ENCODE measurements at regions not wholly inside any gene's neighbourhood (a gene's known extent, or its start where the extent isn't known, plus 50 kb on each side); places are given as distances from the start of the nearest gene placed in this dataset.

DNA sequence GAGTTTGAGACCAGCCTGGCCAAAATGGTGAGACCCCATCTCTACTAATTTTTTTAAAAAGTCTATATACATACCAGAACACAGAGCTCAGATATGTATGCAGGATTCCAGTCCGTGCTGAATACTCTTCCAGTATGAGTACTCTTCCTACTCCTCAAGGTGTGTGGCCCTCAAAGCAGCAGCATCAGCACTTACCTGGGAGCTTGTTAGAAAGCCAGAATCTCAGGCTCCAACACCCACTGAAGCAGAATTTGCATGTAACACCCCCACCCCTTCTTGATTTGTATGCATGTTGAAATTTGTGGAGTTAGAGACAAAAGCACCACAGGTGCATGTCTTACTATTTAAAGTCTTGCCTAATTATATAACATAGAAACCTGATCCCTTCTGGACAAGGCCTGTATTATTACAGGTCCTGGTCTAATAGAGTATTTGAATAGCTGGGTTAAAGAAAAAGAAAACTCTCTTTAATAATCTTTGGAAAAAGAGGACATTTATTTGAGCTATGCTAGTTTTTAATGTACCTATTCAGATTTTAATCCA, 50.3 kb upstream of the NFE2L2 start:
- POLR2A ChIA-PET = interaction anchor here (1.2 kb wide), 1 partner anchor 50 kb away, joined by 3 read pairs; the partner anchor contains the start of gene NFE2L2
- CTCF ChIA-PET = no interaction called here

DNA sequence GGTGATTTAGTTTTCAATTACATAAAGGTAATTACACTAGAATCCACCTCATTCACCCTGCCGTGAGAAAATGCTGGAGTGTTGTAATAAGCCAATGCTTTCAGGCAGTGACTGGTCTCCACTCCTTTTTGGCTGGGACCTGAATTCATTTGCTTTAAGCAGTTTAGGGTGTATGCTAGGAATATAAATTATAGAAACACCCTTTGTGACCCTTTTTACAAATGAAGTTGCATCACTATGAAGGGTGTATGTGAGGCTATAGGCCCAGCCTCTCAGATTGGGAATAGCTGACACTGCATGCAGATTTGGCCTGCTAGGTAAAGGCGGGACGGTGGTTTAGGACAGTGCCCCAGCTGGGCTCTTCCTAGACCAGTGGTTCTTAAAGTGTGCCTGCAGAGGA, 50.8 kb upstream of the NFE2L2 start:
- CTCF ChIA-PET = no interaction called here

DNA sequence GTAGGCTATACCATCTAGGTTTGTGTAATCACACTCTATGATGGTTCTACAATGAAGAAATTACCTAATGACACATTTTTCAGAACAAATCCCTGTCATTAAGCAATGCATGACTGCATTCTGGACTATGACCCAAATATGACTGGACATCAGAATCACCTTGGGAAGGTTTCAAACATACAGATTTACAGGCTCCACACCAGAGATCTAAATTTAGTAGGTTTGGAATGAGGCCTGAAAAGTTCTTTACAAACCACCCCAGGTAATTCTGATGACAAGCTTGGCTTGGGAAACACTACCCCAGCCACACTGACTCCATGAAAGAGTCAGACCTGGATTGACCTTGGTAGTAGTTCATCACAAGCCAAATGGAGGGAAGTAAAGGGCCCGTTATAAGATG, 52.2 kb upstream of the NFE2L2 start:
- ChIA-PET POLR2A (no interaction called here), CTCF (no interaction called here)

More for the DNA sequence above, 50.8 kb upstream of the NFE2L2 start:
- POLR2A ChIA-PET = interaction anchor here (1.2 kb wide), 1 partner anchor 50 kb away, joined by 3 read pairs; the partner anchor contains the start of gene NFE2L2

DNA sequence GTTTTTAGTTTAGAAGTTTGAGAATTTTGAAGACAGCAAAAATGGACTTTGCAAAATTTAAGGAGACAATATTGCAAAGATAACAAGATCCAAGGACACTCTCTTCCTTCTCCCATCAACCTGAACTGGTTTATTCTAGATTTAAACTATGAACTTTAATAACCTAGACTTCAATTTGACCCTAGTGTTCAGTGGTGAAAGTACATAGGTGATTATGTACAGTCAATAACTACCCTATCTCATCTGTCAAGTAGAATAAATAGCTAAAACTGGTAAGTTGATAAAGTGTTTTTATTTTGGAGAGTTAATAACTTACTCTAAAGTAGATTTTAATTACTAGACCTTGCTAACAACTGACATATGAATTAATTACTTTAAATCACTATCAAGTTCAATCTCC, 52.9 kb upstream of the NFE2L2 start:
- ChIA-PET CTCF (no interaction called here), POLR2A (no interaction called here)

DNA sequence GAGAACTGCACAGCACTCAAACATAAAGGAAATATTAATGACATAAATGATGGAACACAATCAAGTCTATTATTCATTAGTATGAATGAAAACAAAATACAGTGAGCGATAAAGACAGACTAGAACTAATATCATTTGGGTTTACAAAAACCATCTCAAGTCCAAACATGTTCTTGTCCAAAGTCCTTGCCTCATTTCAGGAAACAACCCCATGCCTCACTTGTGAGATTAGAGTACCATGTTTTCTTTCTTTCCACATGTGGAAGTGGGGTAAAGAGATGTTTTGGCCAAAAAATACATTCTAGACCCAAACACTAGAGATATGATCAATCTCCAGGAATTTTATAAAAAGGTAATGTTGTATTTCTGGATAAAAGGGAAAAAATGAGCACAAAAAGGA, 53.3 kb upstream of the NFE2L2 start:
- CTCF ChIA-PET = no interaction called here

DNA sequence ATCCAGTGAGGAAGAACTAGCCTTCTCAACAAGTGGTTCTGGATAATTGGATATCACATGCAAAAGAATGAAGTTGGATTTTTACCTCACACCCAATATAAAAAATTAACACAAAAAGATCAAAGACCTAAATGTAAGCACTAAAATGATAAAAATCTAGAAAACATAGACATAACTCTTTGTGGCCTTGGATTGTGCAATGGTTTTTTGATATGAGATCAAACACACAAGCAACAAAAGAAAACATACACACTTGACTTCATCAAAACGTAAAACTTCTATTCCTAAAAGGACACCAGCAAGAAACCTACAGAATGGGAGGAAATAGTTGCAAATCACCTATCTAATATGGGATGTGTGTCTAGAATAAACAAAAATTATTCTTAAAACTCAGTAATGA, 54.1 kb upstream of the NFE2L2 start:
- ChIA-PET CTCF (no interaction called here), POLR2A (no interaction called here)

More for the DNA sequence above, 53.3 kb upstream of the NFE2L2 start:
- POLR2A ChIA-PET = no interaction called here

DNA sequence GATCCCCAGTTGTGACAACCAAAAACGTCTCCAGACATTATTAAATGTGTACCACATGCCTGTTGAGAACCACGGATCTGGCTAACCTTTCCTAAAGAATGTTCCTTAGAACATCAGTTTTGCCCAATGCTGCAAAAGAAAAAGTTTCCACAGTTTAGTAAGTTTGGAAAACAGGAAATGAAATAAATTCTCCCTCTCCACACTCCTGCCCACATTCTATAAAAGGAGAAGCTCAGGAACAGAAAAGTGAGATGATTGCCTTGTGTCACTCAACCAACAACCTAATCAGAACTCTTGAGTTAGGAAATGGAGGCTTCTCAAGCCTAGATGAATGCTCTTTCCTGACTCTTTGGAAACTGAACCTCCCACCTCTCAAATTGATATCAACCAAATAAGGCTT, 56.1 kb upstream of the NFE2L2 start:
- ChIA-PET CTCF (no interaction called here), POLR2A (no interaction called here)

DNA sequence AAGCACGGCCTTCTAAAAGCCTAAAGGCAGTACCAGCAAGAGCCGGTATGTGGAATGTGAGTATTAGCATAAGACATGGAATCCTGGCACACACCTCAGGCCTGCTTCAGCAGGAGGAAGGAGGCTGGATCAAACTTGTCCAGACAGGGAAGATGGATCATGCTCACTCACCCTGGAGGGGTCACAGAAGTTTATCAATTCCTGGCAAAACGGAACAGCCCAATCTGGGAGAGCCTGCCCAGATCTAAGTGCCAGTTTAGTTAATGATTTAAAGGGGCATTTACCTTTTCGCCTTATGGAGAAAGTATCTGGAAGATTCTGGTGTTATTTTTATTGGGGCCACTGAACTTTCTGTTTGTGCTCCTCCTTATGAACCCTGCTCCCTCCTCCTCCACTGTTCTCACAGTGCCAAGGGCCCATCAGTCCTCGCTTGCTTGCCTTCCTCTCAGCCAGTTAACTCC, 58.3 kb upstream of the NFE2L2 start:
- ChIA-PET CTCF (no interaction called here), POLR2A (no interaction called here)

DNA sequence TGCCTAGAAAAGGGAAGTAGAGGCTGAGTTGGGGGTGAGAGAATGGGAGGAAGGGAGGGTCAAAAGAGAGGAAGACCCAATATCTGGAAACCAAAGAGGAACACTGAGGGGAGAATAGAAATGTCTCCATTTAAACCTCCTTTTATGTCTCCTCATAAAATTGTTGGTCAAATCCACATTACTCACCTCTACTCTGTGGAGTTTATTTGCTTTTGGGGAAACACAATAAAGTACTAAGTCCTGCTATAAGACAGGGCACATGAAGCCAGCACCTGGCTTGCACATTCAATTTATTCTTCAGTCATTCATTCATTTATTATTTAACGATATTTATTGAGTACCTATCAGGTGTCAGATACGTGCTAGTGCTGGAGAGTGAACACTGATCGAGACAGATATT, 60.3 kb upstream of the NFE2L2 start:
- POLR2A ChIA-PET = no interaction called here

DNA sequence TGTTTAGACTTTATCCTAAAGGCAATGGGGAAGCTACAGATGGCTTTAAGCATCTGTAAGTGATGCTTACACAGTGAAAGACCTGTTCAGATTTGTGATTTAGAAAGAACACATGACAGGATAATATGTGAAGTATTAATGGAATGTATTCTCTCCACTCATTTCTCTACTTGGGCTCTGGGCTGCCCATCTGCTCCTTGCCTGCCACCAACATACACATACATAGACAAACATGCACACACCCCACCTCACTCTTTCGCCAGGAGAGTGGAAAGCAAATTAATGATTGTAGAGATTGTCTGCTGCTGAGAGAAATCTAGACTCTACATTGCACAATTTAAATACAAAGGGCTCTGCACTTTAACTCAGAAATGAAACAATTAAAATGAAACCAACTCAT, 61.0 kb upstream of the NFE2L2 start:
- ChIA-PET POLR2A (no interaction called here), CTCF (no interaction called here)

More for the DNA sequence above, 60.3 kb upstream of the NFE2L2 start:
- CTCF ChIA-PET = no interaction called here

DNA sequence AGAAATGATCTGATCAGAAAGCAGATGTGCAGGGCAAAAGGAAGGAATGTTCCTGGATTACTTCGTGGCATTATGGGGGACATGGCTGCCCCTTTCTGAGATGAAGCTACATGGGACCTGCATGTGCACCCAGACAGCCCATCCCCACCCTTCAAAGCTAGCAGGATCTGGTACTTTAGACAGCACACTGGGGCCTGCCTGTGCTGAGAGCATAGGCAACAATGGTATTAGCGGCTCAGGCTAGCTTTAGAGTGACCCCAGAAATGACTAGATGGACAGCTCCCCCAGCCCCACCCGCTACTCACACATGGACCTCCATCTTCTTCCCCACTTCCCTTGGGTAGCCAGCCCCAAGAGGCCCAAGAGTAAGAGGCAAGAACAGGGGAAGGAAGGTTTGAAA, 61.5 kb upstream of the NFE2L2 start:
- ChIA-PET CTCF (no interaction called here), POLR2A (no interaction called here)

DNA sequence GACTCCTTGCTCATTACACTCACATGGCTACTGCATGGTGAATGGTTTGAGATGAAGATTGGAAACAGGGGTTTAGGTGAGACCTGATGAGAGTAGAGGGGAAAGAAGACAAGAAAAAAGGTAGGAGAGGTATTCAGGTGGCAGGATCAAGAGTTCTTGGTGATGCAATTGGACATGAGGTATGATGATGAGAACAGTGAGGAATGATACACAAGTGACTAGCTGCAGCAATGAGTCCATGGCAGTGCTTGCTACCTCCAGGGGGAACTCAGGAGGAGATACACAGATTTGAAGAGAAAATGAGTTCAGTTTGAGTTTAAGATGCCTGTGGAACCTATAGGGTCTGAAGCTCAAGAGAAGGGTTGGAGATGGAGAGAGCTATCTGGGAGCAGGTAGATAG, 62.1 kb upstream of the NFE2L2 start:
- ChIA-PET CTCF (no interaction called here), POLR2A (no interaction called here)

DNA sequence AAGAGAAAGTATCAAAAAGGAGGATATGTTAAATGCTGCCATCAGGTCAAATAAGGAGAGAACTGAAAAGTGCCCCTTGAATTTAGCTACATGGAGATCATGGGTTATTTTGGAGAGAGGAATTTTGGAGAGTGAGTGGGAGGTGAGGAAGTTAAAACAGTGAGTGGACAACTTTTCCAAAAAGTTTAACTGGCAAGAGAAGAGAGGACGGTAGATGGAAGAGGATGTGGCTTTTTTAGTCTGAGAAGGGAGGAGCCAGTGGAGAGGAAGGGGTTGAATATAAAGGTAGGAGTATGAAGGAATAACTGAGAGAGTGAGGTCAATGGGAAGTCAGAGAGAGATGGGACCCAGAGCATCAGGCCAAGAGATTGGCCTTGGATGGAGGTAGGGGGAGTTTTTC, 62.5 kb upstream of the NFE2L2 start:
- ChIA-PET CTCF (no interaction called here), POLR2A (no interaction called here)

DNA sequence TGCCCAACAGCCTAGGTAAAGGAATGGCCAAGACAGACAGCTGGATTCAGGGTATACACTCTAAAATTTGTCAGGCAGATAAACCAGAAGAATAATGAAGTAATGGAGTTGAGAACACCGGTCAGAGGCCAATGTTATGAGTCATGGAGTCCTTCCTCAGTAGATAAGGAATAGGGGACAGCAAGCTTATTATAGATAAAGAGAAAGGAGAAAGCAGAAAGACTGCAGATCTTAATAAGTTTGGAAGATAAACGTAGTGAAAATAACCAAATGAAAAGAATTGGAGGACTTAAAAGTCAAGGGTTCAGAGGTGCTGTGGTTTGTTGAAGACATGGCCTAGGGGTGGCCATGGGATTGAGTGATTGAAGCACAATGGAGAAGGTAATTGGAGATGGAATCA, 63.5 kb upstream of the NFE2L2 start:
- CTCF ChIA-PET = interaction anchor here (1.4 kb wide), 1 partner anchor 164 kb away, joined by 5 read pairs; no protein-coding TSS in a partner anchor
- POLR2A ChIA-PET = no interaction called here

DNA sequence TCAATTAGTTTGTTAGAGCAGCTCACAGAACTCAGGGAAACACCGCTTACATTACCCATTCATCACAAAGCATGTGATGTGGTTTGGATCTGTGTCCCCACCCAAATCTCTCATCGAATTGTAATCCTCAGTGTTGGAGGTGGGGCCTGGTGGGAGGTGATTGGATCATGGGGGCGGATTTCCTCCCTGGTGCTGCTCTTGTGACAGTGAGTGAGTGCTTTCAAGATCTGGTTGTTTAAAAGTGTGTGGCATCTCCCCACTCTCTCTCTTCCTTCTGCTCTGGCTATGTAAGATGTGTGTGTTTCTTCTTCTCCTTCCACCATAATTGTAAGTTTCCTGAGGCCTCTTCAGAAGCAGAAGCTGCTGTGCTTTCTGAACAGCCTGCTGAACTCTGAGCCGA, 63.5 kb upstream of the AGPS start:
- POLR2A ChIA-PET = no interaction called here

DNA sequence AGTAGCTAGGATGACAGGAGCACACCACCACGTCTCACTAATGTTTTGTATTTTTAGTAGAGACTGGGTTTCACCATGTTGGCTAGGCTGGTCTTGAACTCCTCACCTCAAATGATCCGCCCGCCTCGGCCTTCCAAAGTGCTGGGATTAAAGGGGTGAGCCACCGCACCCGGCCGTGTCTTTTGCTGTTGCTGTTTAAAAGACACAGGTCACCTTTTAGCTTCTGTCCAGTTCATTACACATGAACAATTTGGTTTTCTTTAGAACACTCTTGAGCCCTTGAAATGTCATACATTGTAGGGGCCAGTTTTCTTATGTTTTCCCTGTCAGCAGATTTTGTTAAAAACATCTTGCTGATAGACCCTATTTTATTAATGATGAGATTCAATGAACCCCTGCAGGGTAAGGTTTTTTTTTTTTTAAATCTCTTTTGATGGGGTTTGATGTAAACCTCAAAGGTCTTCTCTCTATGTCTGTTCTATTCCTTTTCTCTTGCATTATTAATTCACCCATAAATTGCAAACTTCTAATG, 61.0 kb upstream of the AGPS start:
- POLR2A ChIA-PET = no interaction called here
- CTCF ChIA-PET = interaction anchor here (0.6 to 2.0 kb wide), 3 partner anchors 165 to 169 kb away, joined by 3 to 13 read pairs (median 3); no protein-coding TSS in a partner anchor

More for the DNA sequence above, 63.5 kb upstream of the AGPS start:
- CTCF ChIA-PET = interaction anchor here (0.5 kb wide), 1 partner anchor 47 kb away, joined by 3 read pairs; no protein-coding TSS in a partner anchor

DNA sequence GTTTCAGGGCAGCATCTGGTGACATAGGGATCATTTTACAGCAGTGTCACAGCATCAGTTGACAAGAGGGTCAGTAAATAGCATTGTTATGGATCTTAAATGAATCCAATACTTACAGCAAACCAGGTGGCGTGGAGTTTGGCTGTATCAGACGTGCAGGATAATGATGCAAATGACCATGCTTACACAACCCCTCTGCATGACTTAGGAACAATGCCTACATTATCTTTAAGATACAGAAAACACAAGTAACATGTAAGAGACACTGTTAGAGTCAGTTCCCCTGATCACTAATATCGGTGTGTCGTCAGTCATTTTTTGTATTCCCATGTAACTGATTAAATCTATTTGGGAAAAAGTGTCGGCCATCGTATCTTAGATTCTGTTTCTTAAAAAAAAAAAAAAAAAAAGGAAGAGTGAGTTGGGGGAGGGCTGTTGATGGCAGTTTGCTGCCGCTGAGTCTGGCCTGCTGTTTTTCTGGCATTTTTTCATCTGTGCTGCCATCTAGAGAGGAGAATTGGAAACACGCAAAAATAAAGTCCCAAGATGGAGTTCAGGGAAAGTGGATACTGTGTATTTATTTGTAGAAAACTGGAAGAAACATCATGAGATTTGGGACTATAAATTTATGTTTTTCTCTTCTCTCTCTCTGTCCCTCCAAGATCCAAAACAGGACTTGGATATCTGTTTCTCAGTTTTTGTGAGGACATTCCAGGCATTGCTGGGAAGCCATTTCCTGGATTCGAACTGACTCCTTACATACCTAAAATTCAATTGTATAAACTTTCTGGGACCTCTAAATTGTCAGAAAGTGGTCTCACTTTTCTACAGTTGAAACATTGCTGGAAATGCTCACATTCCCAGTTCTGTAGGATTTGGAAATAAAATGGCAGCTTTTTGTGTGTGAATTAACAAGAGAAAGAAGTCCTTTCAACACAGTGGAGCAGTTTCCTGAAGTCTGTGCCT, 60.3 kb upstream of the AGPS start:
- ChIA-PET POLR2A (no interaction called here), CTCF (interaction anchor here (1.5 to 2.5 kb wide), 3 partner anchors 68 to 168 kb away, joined by 5 to 15 read pairs (median 8); partner anchors contain the start of gene NFE2L2)

DNA sequence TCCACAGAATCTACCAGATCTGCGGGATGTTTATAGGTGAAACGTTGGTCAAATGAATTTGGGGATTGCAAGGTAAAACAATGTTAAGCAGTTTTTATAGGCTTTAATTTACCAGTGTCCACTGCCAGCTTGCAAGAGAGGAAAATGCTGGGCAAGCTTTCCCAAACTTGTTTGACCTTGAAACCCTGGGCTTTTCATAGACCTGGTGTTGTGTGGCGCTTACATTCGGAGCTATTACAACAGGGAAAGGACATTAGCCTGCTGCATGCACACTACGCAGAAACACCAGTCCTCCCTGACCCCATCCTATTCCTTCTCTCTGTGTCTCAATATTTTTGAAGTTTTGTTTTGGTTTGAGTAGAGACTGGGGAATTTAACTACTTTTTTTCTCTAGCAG, 59.6 kb upstream of the AGPS start:
- ChIA-PET POLR2A (no interaction called here), CTCF (interaction anchor here (1.5 to 2.5 kb wide), 3 partner anchors 68 to 169 kb away, joined by 5 to 15 read pairs (median 8); partner anchors contain the start of gene NFE2L2)

DNA sequence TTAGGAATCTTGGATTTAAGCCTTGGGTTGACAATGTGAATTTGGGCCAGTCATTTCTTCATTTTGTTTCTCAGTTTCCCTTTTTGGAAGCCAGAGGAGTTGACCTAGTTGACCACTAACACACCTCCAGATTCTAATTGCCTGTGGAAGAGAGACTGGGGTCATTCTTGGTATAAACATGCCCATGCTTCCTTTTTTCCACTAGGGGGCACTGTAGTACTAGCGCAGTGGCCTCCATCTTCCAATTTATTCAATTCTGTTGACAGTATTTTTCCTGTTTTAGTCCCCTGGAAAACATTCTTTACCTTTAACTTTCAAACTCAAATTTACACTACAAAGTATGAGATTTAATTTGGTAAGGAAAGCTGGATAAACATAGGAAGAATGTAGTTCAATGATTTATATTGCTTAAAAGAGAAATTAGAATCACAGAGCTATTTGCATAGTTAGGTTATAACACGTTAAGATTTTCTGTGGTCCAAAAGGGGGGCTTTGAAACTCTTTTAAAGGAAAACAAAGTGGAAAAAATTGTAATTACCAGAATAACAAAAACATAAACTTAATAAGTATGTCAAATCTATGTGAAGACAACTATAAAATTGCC, 57.5 kb upstream of the AGPS start:
- CTCF ChIA-PET = interaction anchor here (0.7 to 2.9 kb wide), 8 partner anchors 13 to 172 kb away, joined by 3 to 13 read pairs (median 4); no protein-coding TSS in a partner anchor
- POLR2A ChIA-PET = no interaction called here

DNA sequence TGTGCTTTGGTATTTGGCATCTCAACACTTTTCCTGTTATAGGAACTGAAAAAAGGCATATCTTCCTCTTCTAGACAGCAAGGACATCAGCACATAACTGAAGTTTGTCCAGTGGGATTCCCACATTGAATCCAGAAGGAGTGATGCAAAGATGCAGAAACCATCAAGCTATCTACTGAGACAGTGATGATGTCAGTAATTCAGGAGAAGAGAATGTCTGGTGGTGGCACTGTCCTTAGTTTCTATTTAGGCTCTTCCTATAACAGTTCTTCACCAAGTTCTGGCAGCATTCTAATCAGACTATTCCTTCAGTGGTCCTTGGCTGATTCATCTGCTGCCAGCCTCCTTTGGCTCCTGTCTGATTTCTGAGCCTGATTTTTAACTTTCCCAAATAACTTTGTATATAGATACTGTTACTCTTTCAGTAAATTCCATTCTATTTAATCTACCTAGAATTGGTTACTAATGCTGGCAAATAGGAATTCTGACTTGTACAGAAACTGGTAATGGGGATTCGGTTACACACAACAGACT, 56.6 kb upstream of the AGPS start:
- ChIA-PET CTCF (interaction anchor here (1.0 to 2.9 kb wide), 8 partner anchors 12 to 173 kb away, joined by 3 to 13 read pairs (median 4); no protein-coding TSS in a partner anchor), POLR2A (no interaction called here)

Data from activated CD8-positive, alpha-beta memory T cell treated with anti-CD3 and anti-CD28 coated beads for 36 hours (primary cell).